ENCODE measurements at regions not wholly inside any gene's neighbourhood (a gene's known extent, or its start where the extent isn't known, plus 50 kb on each side); places are given as distances from the start of the nearest gene placed in this dataset.

GRCh38 chr10:35752469-35753461 lies 110.7 kb upstream of the FZD8 start:
- TF ChIP-seq EP300 (IDR thresholded peaks at IDR 0.05), result peak in 1 of 2 donors; percentile 57
- no peak for TF ChIP-seq POLR2A (IDR thresholded peaks at IDR 0.05)
- no peaks in the 10 kb centered on the region for H3K36me3 ChIP-seq
- no peaks in the 10 kb centered on the region for H3K27me3 ChIP-seq
- peak overlapping the region in 1 of 4 donors; percentile 5 for H3K27ac ChIP-seq
- WGBS, 2 donors, result 48 to 59% methylated on average over 11 of the region's 11 CpGs
- DNase-seq (ENCODE audit: low spot score in 2 of 2), result peak in 1 of 2 donors; percentile 59
- H3K4me3 ChIP-seq, result no peak overlapping the region
- H3K9me3 ChIP-seq, result no peaks in the 10 kb centered on the region
- peaks cover 0 to 13% (median 2%) of the 10 kb centered on the region in 4 donors for H3K4me1 ChIP-seq

- H3K36me3 ChIP-seq, result no peaks in the 10 kb centered on the region
- WGBS, 2 donors, result 77 to 82% methylated on average over 2 of the region's 2 CpGs
Observed at GRCh38 chr10:35751347-35751746, 109.3 kb upstream of the FZD8 start.

GRCh38 chr10:35749230-35749629 lies 107.1 kb upstream of the FZD8 start:
- H3K27ac ChIP-seq, result no peak overlapping the region
- H3K27me3 ChIP-seq, result no peaks in the 10 kb centered on the region
- 82 to 96% methylated on average over 5 to 6 of the region's 6 CpGs for WGBS, 2 donors
- H3K4me1 ChIP-seq, result peaks cover 0 to 12% (median 0%) of the 10 kb centered on the region in 4 donors
- TF ChIP-seq CTCF (IDR thresholded peaks at IDR 0.05), result no peak
- TF ChIP-seq POLR2A (IDR thresholded peaks at IDR 0.05), result no peak
- TF ChIP-seq EP300 (IDR thresholded peaks at IDR 0.05), result no peak
- DNase-seq (ENCODE audit: low spot score in 2 of 2), result no peak
- H3K36me3 ChIP-seq, result no peaks in the 10 kb centered on the region
- no peak overlapping the region for H3K4me3 ChIP-seq
- H3K9me3 ChIP-seq, result no peaks in the 10 kb centered on the region

More at GRCh38 chr10:35751347-35751746, 109.3 kb upstream of the FZD8 start:
- Histone ChIP-seq H3K9me3 (no peaks in the 10 kb centered on the region), H3K27ac (no peak overlapping the region), H3K4me1 (peaks cover 0 to 12% (median 0%) of the 10 kb centered on the region in 4 donors), H3K4me3 (no peak overlapping the region), H3K27me3 (no peaks in the 10 kb centered on the region)
- no peak for DNase-seq (ENCODE audit: low spot score in 2 of 2)
- TF ChIP-seq CTCF (IDR thresholded peaks at IDR 0.05) (no peak), POLR2A (IDR thresholded peaks at IDR 0.05) (no peak), EP300 (IDR thresholded peaks at IDR 0.05) (no peak)

- 73 to 78% methylated on average over 4 of the region's 4 CpGs for WGBS, 2 donors
- Histone ChIP-seq H3K4me3 (no peak overlapping the region), H3K9me3 (no peaks in the 10 kb centered on the region), H3K27ac (no peak overlapping the region), H3K36me3 (no peaks in the 10 kb centered on the region), H3K27me3 (no peaks in the 10 kb centered on the region), H3K4me1 (no peaks in the 10 kb centered on the region)
- DNase-seq (ENCODE audit: low spot score in 2 of 2), result no peak
- TF ChIP-seq EP300 (IDR thresholded peaks at IDR 0.05) (no peak), POLR2A (IDR thresholded peaks at IDR 0.05) (no peak), CTCF (IDR thresholded peaks at IDR 0.05) (no peak)
Observed at GRCh38 chr10:35745617-35746403, 103.7 kb upstream of the FZD8 start.

- H3K27ac ChIP-seq, result no peak overlapping the region
- H3K4me3 ChIP-seq, result no peak overlapping the region
- H3K27me3 ChIP-seq, result no peaks in the 10 kb centered on the region
- WGBS, 2 donors, result 41 to 53% methylated on average over 2 of the region's 2 CpGs
- H3K4me1 ChIP-seq, result no peaks in the 10 kb centered on the region
- H3K9me3 ChIP-seq, result no peaks in the 10 kb centered on the region
- TF ChIP-seq CTCF (IDR thresholded peaks at IDR 0.05) (no peak), POLR2A (IDR thresholded peaks at IDR 0.05) (no peak), EP300 (IDR thresholded peaks at IDR 0.05) (no peak)
- no peaks in the 10 kb centered on the region for H3K36me3 ChIP-seq
- DNase-seq (ENCODE audit: low spot score in 2 of 2), result no peak
Observed at GRCh38 chr10:35743851-35744250, 101.8 kb upstream of the FZD8 start.
